Muscle layer of duodenum (tissue), 2 donors: ENCODE measurements at regions not wholly inside any gene's neighbourhood (a gene's known extent, or its start where the extent isn't known, plus 50 kb on each side); places are given as distances from the start of the nearest gene placed in this dataset.
A peak's percentile ranks its signal among the peaks of the same experiment; 100 is the strongest.
"Not testable (repeated sequence)": the region's sequence is repeated elsewhere in the genome, so short reads cannot be mapped to it uniquely, and the experiment has no call there.

Experiments used
- H3K27ac ChIP-seq: one replicate; pipeline ENCODE4 v1.7.0; 2013; ENCODE audit warnings: mild to moderate bottlenecking, low read length
- H3K27me3 ChIP-seq: one replicate; pipeline ENCODE4 v1.7.0; 2013; ENCODE audit warnings: low read depth, mild to moderate bottlenecking, control low read depth, low read length
- H3K36me3 ChIP-seq, 2 donors: one replicate each; pipeline ENCODE4 v1.7.0; 2013; ENCODE audit warnings: low read length in 2 of 2, control low read depth in 1 of 2, mild to moderate bottlenecking in 1 of 2; ENCODE audit not compliant: insufficient read depth in 2 of 2, control insufficient read depth in 1 of 2
- H3K4me1 ChIP-seq, 2 donors: one replicate each; pipeline ENCODE4 v1.7.0; 2013; ENCODE audit warnings: low read length in 2 of 2, mild to moderate bottlenecking in 2 of 2, control low read depth in 1 of 2, moderate library complexity in 1 of 2; ENCODE audit not compliant: insufficient read depth in 2 of 2, control insufficient read depth in 1 of 2
- H3K4me3 ChIP-seq, 2 donors: one replicate each; pipeline ENCODE4 v1.7.0; 2013; ENCODE audit warnings: low read length in 2 of 2, low read depth in 1 of 2, mild to moderate bottlenecking in 1 of 2
- H3K9me3 ChIP-seq, 2 donors: one replicate each; pipeline ENCODE4 v1.7.0; 2013; ENCODE audit warnings: low read length in 2 of 2, control low read depth in 1 of 2, mild to moderate bottlenecking in 1 of 2; ENCODE audit not compliant: control insufficient read depth in 1 of 2
- donor health status: healthy.

DNA sequence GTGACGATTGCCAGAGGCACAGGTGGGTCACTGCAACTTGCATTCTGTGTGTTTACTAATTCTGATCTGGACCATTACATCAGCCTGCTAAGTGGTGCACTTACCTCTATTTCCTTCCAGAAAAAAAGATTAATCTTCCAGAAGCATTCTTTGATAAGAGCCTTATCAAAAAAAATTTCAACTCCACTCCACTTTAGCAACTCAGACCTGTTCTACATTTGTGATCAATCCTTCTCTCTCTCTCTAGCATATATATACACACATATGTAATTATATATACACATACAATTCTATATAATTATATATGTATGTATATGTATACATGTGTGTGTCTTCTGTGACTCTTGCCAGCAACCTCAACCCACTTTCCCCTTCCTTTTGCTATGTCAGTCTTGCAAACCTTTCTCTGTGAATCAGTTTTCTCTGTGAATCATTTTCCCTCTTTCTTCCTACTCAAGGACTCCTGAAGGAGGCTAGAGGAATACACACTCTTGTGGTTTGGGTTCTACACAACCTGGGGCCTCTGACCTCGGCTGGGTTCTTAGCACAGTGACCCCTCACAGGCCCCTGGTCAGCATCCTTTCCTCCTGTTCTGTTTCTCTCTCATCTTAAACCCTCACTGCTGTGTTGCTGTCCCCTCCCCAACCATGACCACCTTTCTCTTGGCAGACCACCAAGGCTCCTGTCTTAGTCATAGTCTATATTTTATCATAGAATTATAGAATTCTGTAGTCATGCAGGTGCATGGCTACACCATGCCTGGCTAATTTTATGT is 130.4 kb upstream of the PELI1 start:
- Histone ChIP-seq H3K36me3 (no peaks in the 10 kb centered on the region), H3K4me1 (peaks cover 16 to 27% of the 10 kb centered on the region in 2 donors), H3K9me3 (no peaks in the 10 kb centered on the region), H3K27ac (peak overlapping the region; percentile 61), H3K27me3 (no peaks in the 10 kb centered on the region), H3K4me3 (peak overlapping the region; percentile 13 to 49)

DNA sequence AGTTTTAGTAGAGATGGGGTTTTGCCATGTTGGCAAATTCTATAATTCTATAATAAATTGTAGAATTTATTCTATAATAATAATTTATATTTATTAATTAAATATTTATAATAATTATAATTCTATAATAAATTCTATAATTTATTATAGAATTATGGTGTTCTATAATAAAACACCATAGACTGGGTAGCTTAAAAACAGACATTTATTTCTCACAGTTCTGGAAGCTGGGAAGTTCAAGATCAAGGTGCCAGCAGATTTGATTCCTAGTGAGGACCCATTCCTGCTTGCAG is 130.9 kb upstream of the PELI1 start:
- Histone ChIP-seq H3K27me3 (no peaks in the 10 kb centered on the region), H3K4me1 (peaks cover 16 to 27% of the 10 kb centered on the region in 2 donors), H3K4me3 (no peak overlapping the region), H3K9me3 (no peaks in the 10 kb centered on the region), H3K36me3 (no peaks in the 10 kb centered on the region), H3K27ac (no peak overlapping the region)

DNA sequence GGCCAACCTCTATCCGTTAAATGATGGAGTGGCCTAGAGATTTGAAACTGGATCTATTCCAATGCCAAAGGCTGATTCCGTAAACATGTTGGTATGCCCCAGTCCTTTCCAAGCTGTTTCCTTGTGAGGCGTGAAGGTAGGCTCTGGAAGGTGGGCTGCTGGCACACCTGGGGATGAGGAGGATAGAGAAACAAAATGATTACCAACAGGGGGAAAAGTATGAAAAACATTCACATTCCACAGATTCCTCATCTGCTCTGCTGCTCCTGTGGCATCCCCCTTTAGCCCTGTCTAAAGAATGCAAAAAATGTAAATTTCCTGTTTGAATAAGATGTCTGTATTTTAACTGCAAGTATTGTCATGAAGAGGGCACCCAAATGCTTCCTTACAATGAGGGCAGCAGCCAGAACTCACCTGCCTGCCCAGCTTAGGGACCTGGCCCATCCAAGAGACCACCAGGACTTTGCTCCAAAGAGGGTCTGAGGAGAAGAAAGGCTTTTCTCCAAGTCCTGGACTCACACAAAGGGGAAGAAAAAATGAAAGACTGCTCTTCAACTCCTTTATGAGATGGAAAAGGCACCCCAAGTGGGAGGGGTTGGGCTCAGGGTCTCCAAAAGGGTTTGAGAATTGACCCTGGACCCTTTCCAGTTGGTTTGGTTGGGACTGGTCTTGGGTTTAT is 132.3 kb upstream of the PELI1 start:
- peaks cover 16 to 27% of the 10 kb centered on the region in 2 donors for H3K4me1 ChIP-seq

DNA sequence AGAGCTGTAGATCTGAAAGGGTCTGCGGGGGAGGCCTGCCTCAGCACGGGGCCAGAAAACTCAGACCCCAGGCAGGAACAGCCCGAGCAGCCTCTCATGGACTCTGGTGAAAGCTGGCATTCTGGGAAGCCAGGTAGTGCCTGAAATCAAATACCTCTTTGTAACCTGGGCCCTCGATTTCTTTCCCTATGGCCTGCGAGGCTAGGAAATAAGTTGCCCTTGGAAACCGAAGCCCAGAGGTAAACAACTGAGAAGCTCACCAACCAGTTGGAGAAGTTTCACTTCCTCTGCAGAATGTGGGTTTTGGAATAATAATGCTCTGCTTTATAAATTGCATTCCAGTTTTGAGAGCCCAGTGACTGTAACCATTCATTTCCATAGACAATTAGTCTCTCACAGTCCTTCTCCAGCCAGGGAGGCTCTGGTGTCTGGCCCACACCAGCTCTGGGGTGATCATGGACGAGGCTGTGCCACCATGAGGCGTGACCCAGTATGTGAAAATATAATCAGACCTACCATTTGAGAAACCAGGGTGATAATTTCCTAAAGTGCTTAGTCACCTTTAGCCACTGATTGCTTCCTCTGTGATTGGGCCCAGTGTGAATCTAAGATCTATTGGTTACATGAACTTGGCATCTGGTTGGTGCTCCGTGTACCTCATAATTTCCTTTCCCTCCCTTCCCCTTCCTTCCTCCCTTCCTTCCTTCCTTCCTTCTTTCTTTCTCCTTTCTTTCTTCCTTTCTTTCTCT is 133.1 kb upstream of the PELI1 start:
- H3K27me3 ChIP-seq = no peaks in the 10 kb centered on the region
- H3K4me3 ChIP-seq = no peak overlapping the region
- no peaks in the 10 kb centered on the region for H3K36me3 ChIP-seq
- no peaks in the 10 kb centered on the region for H3K9me3 ChIP-seq
- peak overlapping the region; percentile 36 for H3K27ac ChIP-seq
- H3K4me1 ChIP-seq = peaks cover 16 to 27% of the 10 kb centered on the region in 2 donors

More for the DNA sequence above, 132.3 kb upstream of the PELI1 start:
- Histone ChIP-seq H3K27ac (no peak overlapping the region), H3K9me3 (no peaks in the 10 kb centered on the region), H3K36me3 (no peaks in the 10 kb centered on the region), H3K27me3 (no peaks in the 10 kb centered on the region), H3K4me3 (no peak overlapping the region)

DNA sequence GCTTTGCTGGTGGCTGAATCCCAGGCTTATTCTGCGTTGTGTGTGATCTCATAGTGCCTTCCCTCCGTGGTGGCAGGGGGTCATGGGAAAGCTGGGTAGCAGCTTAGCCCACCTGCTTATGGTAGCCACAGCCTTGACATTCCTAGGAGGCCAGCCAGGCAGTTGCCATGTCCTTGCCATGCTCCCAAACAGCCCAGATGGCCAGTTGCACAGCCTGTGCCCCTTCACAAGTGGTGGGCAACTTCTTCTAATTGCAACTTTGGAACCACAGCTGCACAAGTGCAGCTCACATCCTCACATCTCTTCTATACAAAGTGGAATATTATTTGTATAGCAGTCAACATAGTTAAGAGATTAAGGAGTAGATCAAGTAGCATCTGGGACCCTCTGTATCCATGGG is 136.6 kb upstream of the PELI1 start:
- peaks cover 10 to 30% of the 10 kb centered on the region in 2 donors for H3K4me1 ChIP-seq
- H3K27ac ChIP-seq, H3K27me3 ChIP-seq, H3K36me3 ChIP-seq, H3K4me3 ChIP-seq, H3K9me3 ChIP-seq: not testable (repeated sequence)

DNA sequence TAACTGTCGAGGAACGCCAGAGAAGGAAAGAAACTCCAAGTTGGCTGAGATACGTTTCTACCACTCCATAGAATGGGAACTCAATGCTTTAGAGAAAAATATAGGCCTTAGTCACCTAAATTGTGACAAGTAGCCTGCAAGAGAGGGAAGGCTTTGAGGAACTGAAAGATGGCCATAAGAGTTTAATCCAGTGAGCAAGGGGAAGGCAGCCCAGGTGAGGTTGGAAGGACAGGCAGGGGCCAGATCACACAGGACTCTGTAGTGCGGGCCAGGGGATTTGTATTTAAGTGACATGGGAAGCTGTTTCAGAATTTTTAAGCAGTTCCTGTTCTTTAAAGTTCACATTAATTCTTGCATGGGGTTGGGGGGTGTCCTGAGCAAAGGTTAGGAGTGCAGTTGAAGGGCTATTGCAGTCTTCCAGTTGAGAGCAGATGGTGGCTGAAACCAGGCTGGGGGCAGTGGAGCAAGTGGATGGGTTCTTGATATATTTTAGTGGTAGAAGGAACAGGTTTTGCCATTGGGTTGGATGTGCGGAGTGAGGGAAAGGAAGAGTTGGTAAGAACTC is 138.9 kb upstream of the PELI1 start:
- Histone ChIP-seq H3K4me3 (peak overlapping the region; percentile 15 to 45), H3K27me3 (no peaks in the 10 kb centered on the region), H3K4me1 (peaks cover 10 to 19% of the 10 kb centered on the region in 2 donors), H3K27ac (peak overlapping the region; percentile 50), H3K9me3 (no peaks in the 10 kb centered on the region), H3K36me3 (no peaks in the 10 kb centered on the region)

DNA sequence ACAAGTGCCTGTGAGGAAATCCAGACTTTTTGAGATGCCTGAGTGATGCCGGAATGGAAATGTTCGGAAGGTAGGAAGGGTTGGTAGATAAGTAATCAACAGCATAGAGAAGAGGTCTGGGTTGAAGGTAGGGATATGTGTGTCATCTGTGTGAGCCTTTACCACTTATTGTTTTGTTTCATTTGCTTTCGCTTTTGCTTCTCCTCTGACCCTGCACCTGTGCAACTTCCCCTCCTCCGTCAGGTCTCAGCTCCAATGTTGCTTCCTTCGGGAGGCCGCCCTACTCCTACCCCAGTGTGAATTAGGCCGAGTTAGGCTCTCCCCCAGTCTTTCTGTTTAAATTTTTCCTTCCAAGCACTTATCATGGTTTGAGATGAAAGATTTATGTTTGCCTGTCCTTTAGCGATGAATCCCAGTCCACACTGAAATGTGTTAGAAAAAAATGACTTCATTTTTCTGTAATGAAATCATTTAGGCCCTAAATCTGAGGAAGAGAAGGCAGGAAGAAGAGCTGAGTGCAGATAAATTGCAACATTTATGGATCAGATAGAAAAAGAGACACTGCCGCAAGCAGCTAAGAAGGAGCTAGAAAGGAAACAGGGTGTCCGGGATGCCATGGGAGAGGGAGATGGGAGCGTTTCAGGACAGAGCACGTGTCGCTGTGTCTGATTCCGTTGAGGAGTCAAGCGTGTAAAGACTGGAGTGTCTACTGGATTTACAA is 139.6 kb upstream of the PELI1 start:
- Histone ChIP-seq H3K4me3 (peak overlapping the region; percentile 15 to 45), H3K9me3 (no peaks in the 10 kb centered on the region), H3K4me1 (peaks cover 10 to 19% of the 10 kb centered on the region in 2 donors), H3K27ac (peak overlapping the region; percentile 50), H3K36me3 (no peaks in the 10 kb centered on the region), H3K27me3 (no peaks in the 10 kb centered on the region)

DNA sequence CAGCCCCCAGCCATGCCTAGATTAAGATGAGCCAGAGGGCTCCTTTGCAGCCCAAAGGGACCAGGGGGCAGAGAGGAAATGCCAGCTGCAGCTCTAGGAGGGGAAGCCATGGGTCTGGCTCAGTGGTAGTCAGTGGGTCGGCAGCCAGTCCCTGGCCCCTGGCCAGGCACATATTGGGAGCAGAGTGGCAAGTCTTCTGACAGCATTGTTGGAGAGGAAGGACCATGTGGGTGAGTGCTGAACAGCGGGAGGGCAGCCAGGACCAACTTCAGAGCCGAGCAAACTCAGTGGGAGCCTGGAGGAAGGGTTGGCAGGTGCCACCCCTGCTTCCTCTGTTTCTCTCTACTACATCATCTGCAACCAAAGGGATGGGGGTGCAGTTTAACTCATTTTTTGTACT is 140.5 kb upstream of the PELI1 start:
- no peaks in the 10 kb centered on the region for H3K36me3 ChIP-seq
- H3K27ac ChIP-seq = no peak overlapping the region
- no peaks in the 10 kb centered on the region for H3K27me3 ChIP-seq
- H3K9me3 ChIP-seq = no peaks in the 10 kb centered on the region
- peaks cover 10 to 24% of the 10 kb centered on the region in 2 donors for H3K4me1 ChIP-seq
- H3K4me3 ChIP-seq = no peak overlapping the region

DNA sequence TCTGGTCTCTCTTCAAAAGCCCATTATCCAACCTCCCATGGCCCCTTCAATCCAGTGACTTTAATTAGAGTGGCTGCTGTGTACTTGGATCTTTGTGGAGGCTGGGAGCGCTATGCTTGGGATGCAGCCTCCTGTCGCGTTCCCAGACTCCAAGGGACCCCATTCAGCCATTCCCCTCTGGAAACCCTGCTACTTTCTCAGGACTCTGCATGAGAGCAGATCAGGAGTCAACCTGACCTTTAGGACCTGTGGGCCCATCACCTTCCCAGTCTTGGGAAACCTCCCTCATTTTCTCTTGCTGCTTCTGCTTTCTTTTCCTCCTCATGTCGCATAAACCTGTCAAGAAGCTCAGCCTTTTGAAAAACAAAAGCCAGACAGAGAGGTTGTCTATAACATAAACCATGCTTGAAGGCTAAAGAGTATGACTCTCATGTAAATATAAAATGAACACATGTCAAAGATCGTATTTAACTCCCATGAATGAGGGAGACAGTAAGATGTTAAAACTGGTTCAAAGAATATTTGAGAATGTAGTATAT is 143.1 kb upstream of the PELI1 start:
- H3K9me3 ChIP-seq = no peaks in the 10 kb centered on the region
- H3K36me3 ChIP-seq = no peaks in the 10 kb centered on the region
- H3K27ac ChIP-seq = no peak overlapping the region
- no peaks in the 10 kb centered on the region for H3K27me3 ChIP-seq
- H3K4me1 ChIP-seq = peaks cover 10 to 27% of the 10 kb centered on the region in 2 donors
- H3K4me3 ChIP-seq = no peak overlapping the region

DNA sequence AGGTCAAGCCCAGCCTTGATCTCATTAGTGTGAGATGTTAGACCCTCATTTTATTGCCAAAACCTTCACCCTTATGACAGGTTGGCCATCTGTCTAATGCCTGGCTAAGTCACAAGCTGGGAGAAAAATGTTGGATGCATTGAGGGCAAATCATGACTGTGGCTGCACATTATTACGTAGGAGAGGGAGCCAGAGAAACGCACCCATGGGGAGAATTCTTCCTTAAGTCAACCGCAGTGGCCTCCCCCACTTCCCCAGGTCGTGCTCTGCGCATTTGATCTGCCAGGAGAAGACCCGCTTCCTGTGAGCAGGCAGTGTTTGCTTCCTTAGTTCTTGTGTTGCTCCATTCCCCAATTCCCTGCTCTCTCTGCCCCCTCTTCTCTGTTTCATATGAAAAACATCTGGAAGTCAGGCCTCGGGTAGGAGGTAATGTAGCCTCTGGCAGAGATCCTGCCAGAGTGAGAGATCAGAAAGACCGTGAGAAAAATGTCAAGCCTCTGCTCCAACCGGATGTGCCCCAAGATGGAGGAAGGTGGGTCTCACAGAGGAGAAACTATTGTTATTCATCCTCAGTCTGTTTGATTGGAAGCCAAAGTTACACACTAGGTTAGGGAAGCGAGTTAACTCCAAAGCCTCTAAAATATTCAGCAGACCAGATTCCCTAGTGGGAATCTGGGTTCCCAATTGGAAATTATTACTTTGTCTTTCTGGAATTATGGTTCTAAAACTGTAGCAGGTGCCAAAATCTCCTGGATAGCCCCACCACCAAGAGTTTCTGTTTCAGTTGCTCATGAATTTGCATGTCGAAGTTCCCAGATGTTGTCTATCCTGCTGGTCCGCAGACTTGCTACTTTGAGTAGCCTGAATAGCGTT is 144.3 kb upstream of the PELI1 start:
- Histone ChIP-seq H3K36me3 (no peaks in the 10 kb centered on the region), H3K27me3 (no peaks in the 10 kb centered on the region), H3K27ac (peak overlapping the region; percentile 22), H3K4me1 (peaks cover 6 to 22% of the 10 kb centered on the region in 2 donors), H3K4me3 (no peak overlapping the region), H3K9me3 (no peaks in the 10 kb centered on the region)
